ENCODE measurements at regions not wholly inside any gene's neighbourhood (a gene's known extent, or its start where the extent isn't known, plus 50 kb on each side); places are given as distances from the start of the nearest gene placed in this dataset.

- Histone ChIP-seq H2BK15ac (ENCODE audit: low read depth, low read length) (no peak overlapping the region), H3K9me3 (ENCODE audit: control insufficient read depth, low read depth, low read length) (no peaks in the 10 kb centered on the region)
Observed at GRCh38 chr4:33628296-33628695, 2616.0 kb downstream of the ARAP2 start.

More at GRCh38 chr4:33628296-33628695, 2616.0 kb downstream of the ARAP2 start:
- H4K5ac ChIP-seq (ENCODE audit: insufficient read length, low read depth, low read length), result no peak overlapping the region
- no peak overlapping the region for H2BK20ac ChIP-seq (ENCODE audit: low read depth, low read length, poor library complexity, severe bottlenecking)
- Mint-ChIP-seq H3K27me3 (ENCODE audit: low read depth) (no peaks in the 10 kb centered on the region), H3K4me3 (no peak overlapping the region), H3K27ac (no peak overlapping the region), H3K36me3 (ENCODE audit: insufficient read depth in 1 of 3, low read depth in 3 of 3) (peaks cover 0 to 3% (median 2%) of the 10 kb centered on the region in 3 experiments; a peak in 4 of 7 replicates), H3K4me1 (no peaks in the 10 kb centered on the region), H3K9me3 (peaks cover 3 to 15% of the 10 kb centered on the region in 2 experiments)
- H3K4me1 ChIP-seq (ENCODE audit: insufficient read depth, low read length), result no peaks in the 10 kb centered on the region
- no CpG with 5 or more reads among the region's 1 CpG for WGBS (ENCODE audit: extremely low coverage, insufficient read length, low lambda C conversion rate)
- H3K23ac ChIP-seq (ENCODE audit: insufficient read length, low read depth, low read length), result no peak overlapping the region
- no peaks in the 10 kb centered on the region for H4K20me1 ChIP-seq (ENCODE audit: control insufficient read depth, insufficient read depth, insufficient read length)
- H3K27ac ChIP-seq (ENCODE audit: insufficient read length, low read depth, low read length), result no peak overlapping the region
- no peak overlapping the region for H2BK5ac ChIP-seq (ENCODE audit: insufficient read length, low read length)
- H3K4me2 ChIP-seq (ENCODE audit: insufficient read depth, insufficient read length, low read length), result no peak overlapping the region
- no peaks in the 10 kb centered on the region for H3K79me1 ChIP-seq (ENCODE audit: insufficient read depth, low read depth, low read length, poor library complexity, severe bottlenecking)
- no peak overlapping the region for H3T11ph ChIP-seq (ENCODE audit: low read length)
- TF ChIP-seq, protein P1, sequence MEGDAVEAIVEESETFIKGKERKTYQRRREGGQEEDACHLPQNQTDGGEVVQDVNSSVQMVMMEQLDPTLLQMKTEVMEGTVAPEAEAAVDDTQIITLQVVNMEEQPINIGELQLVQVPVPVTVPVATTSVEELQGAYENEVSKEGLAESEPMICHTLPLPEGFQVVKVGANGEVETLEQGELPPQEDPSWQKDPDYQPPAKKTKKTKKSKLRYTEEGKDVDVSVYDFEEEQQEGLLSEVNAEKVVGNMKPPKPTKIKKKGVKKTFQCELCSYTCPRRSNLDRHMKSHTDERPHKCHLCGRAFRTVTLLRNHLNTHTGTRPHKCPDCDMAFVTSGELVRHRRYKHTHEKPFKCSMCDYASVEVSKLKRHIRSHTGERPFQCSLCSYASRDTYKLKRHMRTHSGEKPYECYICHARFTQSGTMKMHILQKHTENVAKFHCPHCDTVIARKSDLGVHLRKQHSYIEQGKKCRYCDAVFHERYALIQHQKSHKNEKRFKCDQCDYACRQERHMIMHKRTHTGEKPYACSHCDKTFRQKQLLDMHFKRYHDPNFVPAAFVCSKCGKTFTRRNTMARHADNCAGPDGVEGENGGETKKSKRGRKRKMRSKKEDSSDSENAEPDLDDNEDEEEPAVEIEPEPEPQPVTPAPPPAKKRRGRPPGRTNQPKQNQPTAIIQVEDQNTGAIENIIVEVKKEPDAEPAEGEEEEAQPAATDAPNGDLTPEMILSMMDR (conservative IDR thresholded peaks at IDR 0.05), result no peak
- no peak overlapping the region for H2AK5ac ChIP-seq (ENCODE audit: insufficient read length, low read length)
- H3K14ac ChIP-seq (ENCODE audit: insufficient read depth, low read length), result no peak overlapping the region
- no peak for DNase-seq
- no peak overlapping the region for H4K91ac ChIP-seq (ENCODE audit: insufficient read length, low read depth, low read length)
- H3K27me3 ChIP-seq (ENCODE audit: insufficient read depth, low read length), result no peaks in the 10 kb centered on the region
- H3K23me2 ChIP-seq (ENCODE audit: insufficient read length, low read depth, low read length, poor library complexity, severe bottlenecking), result no peaks in the 10 kb centered on the region
- H2AFZ ChIP-seq (ENCODE audit: low read length), result no peak overlapping the region
- no peak overlapping the region for H4K8ac ChIP-seq (replicated peaks; ENCODE audit: insufficient read length, low read depth, low read length)
- no peaks in the 10 kb centered on the region for H3K79me2 ChIP-seq (ENCODE audit: insufficient read depth, low read length)
- H2BK120ac ChIP-seq (ENCODE audit: low read depth, low read length, poor library complexity, severe bottlenecking), result no peak overlapping the region
- no peak overlapping the region for H3K18ac ChIP-seq (ENCODE audit: insufficient read length, low read depth, low read length)
- no peak overlapping the region for H3K4ac ChIP-seq (ENCODE audit: low read depth, low read length)
- no peak overlapping the region for H2BK12ac ChIP-seq (ENCODE audit: insufficient read length, low read depth, low read length)
- no peak overlapping the region for H3K56ac ChIP-seq (ENCODE audit: insufficient read length, low read depth, low read length)
- H3K9ac ChIP-seq (ENCODE audit: extremely low read depth, insufficient read length, low read length), result no peak overlapping the region

Measured in H9 (cell line).